ENCODE measurements at regions not wholly inside any gene's neighbourhood (a gene's known extent, or its start where the extent isn't known, plus 50 kb on each side); places are given as distances from the start of the nearest gene placed in this dataset.

DNA sequence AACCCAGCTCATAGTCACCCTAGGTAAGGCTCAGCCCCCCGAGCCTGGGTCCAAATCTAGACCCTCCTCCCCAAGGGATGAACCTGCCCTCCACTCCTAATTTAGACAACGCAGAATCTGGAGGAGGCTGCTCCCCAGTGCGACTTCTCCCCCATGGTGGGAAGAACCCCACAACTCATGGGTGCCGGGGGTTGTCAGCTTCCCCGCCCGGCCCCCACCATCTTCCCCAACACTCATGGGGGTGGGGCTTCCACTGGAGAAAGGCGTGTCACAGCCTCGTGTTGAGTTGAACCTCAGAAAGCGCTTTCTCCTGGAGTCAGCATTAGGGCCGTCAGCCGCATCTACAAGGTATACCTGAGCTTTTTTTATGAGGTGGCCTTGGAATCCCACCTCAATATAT lies 66.9 kb downstream of the IRX2 start:
- H3K27me3 ChIP-seq, result no peaks in the 10 kb centered on the region
- ATAC-seq (no peak), DNase-seq (no peak)
- intact Hi-C loops (cut with DNase I; ENCODE audit: low total_unique reads), result no loop called here
- no peak overlapping the region for H3K27ac ChIP-seq
- no peaks in the 10 kb centered on the region for H3K4me1 ChIP-seq
- in situ Hi-C loops (cut with MboI; ENCODE audit: low sequenced_read_pairs in 4 of 4), result no loop called here
- no peaks in the 10 kb centered on the region for H3K36me3 ChIP-seq
- H3K9me3 ChIP-seq, result no peaks in the 10 kb centered on the region
- TF ChIP-seq, protein P1, sequence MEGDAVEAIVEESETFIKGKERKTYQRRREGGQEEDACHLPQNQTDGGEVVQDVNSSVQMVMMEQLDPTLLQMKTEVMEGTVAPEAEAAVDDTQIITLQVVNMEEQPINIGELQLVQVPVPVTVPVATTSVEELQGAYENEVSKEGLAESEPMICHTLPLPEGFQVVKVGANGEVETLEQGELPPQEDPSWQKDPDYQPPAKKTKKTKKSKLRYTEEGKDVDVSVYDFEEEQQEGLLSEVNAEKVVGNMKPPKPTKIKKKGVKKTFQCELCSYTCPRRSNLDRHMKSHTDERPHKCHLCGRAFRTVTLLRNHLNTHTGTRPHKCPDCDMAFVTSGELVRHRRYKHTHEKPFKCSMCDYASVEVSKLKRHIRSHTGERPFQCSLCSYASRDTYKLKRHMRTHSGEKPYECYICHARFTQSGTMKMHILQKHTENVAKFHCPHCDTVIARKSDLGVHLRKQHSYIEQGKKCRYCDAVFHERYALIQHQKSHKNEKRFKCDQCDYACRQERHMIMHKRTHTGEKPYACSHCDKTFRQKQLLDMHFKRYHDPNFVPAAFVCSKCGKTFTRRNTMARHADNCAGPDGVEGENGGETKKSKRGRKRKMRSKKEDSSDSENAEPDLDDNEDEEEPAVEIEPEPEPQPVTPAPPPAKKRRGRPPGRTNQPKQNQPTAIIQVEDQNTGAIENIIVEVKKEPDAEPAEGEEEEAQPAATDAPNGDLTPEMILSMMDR (IDR thresholded peaks at IDR 0.05 in 4 of 5, conservative IDR thresholded peaks at IDR 0.05 in 1 of 5), result no peak
- TF ChIP-seq POLR2A (IDR thresholded peaks at IDR 0.05), result no peak
- no peak overlapping the region for H3K4me3 ChIP-seq

DNA sequence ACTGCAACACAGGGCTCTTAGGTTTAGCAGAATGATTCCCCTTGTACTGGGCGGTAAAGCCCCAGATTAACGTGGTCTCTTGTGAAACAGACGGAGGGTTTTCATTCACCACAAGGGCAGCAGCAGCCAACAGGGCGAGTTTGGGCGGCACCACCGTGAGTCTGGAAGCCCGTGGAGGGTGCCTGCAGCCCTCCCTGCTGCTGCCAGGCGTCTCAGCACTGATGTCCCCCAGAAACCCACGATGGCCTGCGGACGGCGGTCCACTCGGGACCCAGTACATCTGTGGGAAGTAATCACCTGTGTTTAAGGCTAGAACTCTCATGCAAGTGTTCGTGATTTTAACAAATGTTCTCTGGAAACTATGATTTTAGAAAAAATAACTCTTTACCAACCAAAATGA lies 67.8 kb downstream of the IRX2 start:
- in situ Hi-C loops (cut with MboI; ENCODE audit: low sequenced_read_pairs in 4 of 4), result no loop called here
- intact Hi-C loops (cut with DNase I; ENCODE audit: low total_unique reads), result no loop called here
- no peaks in the 10 kb centered on the region for H3K27me3 ChIP-seq

DNA sequence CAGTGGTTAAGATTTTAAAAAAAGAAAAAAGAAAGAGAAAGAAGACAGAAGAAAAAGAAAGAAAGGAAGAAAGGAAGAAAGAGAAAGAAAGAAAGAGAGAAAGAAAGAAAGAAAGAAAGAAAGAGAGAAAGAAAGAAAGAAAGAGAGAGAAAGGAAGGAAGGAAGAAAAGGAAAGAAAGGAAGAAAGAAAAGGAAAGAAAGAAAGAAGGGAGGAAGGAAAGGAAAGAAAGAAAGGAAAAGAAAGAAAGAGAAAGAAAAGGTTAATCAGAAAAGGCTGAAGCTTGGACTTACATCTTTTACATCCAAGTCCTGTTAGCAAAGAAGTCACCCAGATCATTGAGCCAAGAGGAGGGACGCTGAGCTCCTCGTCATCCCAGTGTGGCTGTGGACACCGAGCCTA lies 70.0 kb downstream of the IRX2 start:
- Histone ChIP-seq H3K9me3 (no peaks in the 10 kb centered on the region), H3K4me3 (no peak overlapping the region), H3K27me3 (no peaks in the 10 kb centered on the region), H3K4me1 (no peaks in the 10 kb centered on the region), H3K36me3 (no peaks in the 10 kb centered on the region), H3K27ac (no peak overlapping the region)
- DNase-seq (no peak), ATAC-seq (no peak)
- in situ Hi-C loops (cut with MboI; ENCODE audit: low sequenced_read_pairs in 4 of 4) (no loop called here), intact Hi-C loops (cut with DNase I; ENCODE audit: low total_unique reads) (no loop called here)
- no peak for TF ChIP-seq POLR2A (IDR thresholded peaks at IDR 0.05)
- TF ChIP-seq, protein P1 (IDR thresholded peaks at IDR 0.05 in 4 of 5, conservative IDR thresholded peaks at IDR 0.05 in 1 of 5), result no peak

More for the DNA sequence above, 67.8 kb downstream of the IRX2 start:
- no peak overlapping the region for H3K27ac ChIP-seq
- H3K4me1 ChIP-seq, result no peaks in the 10 kb centered on the region
- H3K36me3 ChIP-seq, result no peaks in the 10 kb centered on the region
- no peaks in the 10 kb centered on the region for H3K9me3 ChIP-seq
- no peak overlapping the region for H3K4me3 ChIP-seq
- ATAC-seq, result no peak
- TF ChIP-seq, protein P1 (IDR thresholded peaks at IDR 0.05 in 4 of 5, conservative IDR thresholded peaks at IDR 0.05 in 1 of 5), result no peak
- TF ChIP-seq POLR2A (IDR thresholded peaks at IDR 0.05), result no peak
- DNase-seq, result no peak

DNA sequence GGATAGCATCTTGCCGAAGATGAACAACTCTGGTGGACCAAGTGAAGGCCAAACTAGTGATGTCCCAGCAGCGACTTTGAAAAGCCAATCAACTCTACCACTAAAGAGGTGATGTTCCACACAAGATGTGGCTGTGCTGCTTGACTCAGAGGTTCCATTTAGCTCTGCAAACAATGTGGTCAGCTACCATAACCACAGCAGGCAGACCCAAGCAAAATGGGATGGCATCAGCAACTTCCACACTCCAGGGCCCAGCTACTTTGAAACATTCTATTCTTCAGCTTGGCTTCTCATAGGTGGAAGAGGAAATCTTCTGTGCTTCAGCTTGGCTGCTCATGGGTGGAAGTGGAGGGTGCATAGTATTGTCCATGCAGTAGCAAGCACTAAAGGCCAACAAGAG lies 70.5 kb downstream of the IRX2 start:
- Histone ChIP-seq H3K27ac (no peak overlapping the region), H3K9me3 (no peaks in the 10 kb centered on the region), H3K4me3 (no peak overlapping the region), H3K36me3 (no peaks in the 10 kb centered on the region), H3K4me1 (no peaks in the 10 kb centered on the region), H3K27me3 (no peaks in the 10 kb centered on the region)
- intact Hi-C loops (cut with DNase I; ENCODE audit: low total_unique reads) (no loop called here), in situ Hi-C loops (cut with MboI; ENCODE audit: low sequenced_read_pairs in 4 of 4) (no loop called here)
- no peak for ATAC-seq
- no peak for DNase-seq
- no peak for TF ChIP-seq POLR2A (IDR thresholded peaks at IDR 0.05)
- TF ChIP-seq, protein P1 (IDR thresholded peaks at IDR 0.05 in 4 of 5, conservative IDR thresholded peaks at IDR 0.05 in 1 of 5), result no peak

DNA sequence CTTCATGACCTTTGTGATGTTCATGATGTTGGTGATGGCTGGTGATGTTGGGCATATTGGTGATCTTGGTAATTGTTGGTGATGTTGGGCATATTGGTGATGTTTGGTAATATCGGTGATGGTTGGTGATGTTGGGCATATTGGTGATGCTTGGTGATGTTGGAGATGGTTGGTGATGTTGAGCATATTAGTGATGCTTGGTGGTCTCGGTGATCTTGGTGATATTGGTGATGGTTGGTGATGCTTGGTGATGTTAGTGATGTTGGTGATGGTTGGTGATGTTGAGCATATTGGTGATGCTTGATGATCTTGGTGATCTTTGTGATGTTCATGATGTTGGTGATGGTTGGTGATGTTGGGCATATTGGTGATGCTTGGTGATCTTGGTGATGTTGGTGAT lies 73.8 kb downstream of the IRX2 start:
- Histone ChIP-seq H3K27me3 (no peaks in the 10 kb centered on the region), H3K27ac (no peak overlapping the region), H3K4me3 (no peak overlapping the region), H3K4me1 (no peaks in the 10 kb centered on the region), H3K36me3 (no peaks in the 10 kb centered on the region), H3K9me3 (no peaks in the 10 kb centered on the region)
- TF ChIP-seq, protein P1 (IDR thresholded peaks at IDR 0.05 in 4 of 5, conservative IDR thresholded peaks at IDR 0.05 in 1 of 5), result no peak
- no peak for TF ChIP-seq POLR2A (IDR thresholded peaks at IDR 0.05)
- ATAC-seq, result no peak
- in situ Hi-C loops (cut with MboI; ENCODE audit: low sequenced_read_pairs in 4 of 4), result no loop called here
- no peak for DNase-seq
- intact Hi-C loops (cut with DNase I; ENCODE audit: low total_unique reads), result no loop called here
